ENCODE measurements at regions not wholly inside any gene's neighbourhood (a gene's known extent, or its start where the extent isn't known, plus 50 kb on each side); places are given as distances from the start of the nearest gene placed in this dataset.

- intact Hi-C loops (cut with micrococcal nuclease): no loop called here
- no peaks in the 10 kb centered on the region for H3K36me3 Mint-ChIP-seq (ENCODE audit: low read depth)
- H3K27ac Mint-ChIP-seq: no peak overlapping the region
- H3K9me3 Mint-ChIP-seq: no peaks in the 10 kb centered on the region
- peaks cover 10% of the 10 kb centered on the region for H3K27me3 Mint-ChIP-seq
- H3K4me3 Mint-ChIP-seq: no peak overlapping the region
- no peaks in the 10 kb centered on the region for H3K4me1 Mint-ChIP-seq (ENCODE audit: low read depth)
Observed at GRCh38 chr9:135295551-135296300, 183.9 kb upstream of the PPP1R26 start.

DNA sequence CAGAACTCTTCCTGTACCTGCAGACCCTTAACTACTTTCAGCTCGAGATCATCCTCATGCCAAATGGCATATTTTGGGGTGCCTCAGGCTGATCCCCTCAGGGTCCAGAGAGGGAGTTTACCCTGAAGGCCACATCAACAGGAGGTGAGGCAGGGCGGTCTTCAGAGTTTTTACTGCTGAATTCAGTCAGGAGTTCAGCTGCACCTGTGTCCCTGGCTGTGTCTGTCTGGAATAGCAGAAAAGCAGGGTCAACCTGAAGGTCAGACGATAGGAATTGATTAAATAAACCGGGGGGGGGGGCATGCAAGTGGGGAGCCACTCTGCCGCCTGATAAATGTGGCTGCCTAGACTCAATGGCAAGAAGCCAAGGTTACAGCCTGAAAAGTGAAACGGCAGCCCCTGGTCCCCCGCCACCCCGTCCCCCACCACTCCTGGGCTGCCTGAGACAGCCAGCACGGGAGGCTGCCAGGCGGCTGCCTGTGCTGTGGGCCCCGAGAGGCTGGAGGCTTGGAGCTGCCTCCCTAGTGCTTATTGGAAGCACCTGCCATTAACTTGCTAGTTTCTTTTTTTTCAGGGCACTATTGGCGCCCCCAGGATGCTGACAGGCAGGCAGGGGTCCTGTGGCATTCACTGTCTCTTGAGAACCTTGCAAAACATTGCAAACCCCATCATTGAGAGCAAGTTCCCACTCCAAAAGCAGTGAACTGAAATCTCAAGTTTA, 182.7 kb upstream of the PPP1R26 start:
- Mint-ChIP-seq H3K4me3 (no peak overlapping the region), H3K36me3 (ENCODE audit: low read depth) (no peaks in the 10 kb centered on the region), H3K4me1 (ENCODE audit: low read depth) (no peaks in the 10 kb centered on the region), H3K27me3 (peaks cover 3% of the 10 kb centered on the region), H3K27ac (no peak overlapping the region), H3K9me3 (no peaks in the 10 kb centered on the region)
- intact Hi-C loops (cut with micrococcal nuclease): no loop called here

DNA sequence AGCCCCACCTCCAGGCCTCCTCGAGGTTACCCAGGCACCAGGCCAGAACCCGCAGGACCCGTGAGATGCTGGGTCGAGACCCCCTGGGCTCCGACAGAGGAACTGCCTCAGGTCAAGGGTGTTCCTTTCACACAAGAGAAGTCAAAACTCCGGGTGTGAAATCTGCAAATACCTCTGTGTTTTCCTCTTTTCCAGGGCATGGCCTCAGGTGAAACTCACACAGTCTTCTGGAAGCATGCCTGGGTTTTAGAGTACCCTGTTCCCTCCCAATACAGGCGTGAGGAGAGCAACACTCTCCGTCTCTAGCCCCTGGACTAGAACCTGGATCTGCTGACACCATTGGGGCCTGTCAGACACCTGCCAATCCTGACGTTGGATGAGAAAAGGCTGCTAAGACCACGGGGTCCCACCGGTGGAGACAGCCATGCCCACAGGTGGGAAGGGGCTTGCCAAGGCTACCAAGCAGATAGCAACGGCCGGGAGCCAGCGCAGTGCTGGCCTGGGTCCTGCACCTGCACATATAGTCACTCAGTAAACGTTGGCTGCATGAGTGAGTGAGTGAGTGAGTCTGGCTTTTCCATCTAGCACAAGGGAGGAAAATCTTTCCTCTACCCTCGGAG, 182.0 kb upstream of the PPP1R26 start:
- Mint-ChIP-seq H3K27ac (no peak overlapping the region), H3K9me3 (no peaks in the 10 kb centered on the region), H3K36me3 (ENCODE audit: low read depth) (no peaks in the 10 kb centered on the region), H3K4me1 (ENCODE audit: low read depth) (no peaks in the 10 kb centered on the region), H3K4me3 (no peak overlapping the region), H3K27me3 (peaks cover 3% of the 10 kb centered on the region)
- intact Hi-C loops (cut with micrococcal nuclease): no loop called here

- Mint-ChIP-seq H3K27ac (no peak overlapping the region), H3K4me1 (ENCODE audit: low read depth) (no peaks in the 10 kb centered on the region), H3K4me3 (no peak overlapping the region), H3K27me3 (peaks cover 3% of the 10 kb centered on the region), H3K9me3 (peaks cover 7% of the 10 kb centered on the region), H3K36me3 (ENCODE audit: low read depth) (no peaks in the 10 kb centered on the region)
- intact Hi-C loops (cut with micrococcal nuclease): no loop called here
Observed at GRCh38 chr9:135299239-135299590, 180.4 kb upstream of the PPP1R26 start.

- intact Hi-C loops (cut with micrococcal nuclease): no loop called here
- Mint-ChIP-seq H3K4me1 (ENCODE audit: low read depth) (no peaks in the 10 kb centered on the region), H3K4me3 (no peak overlapping the region), H3K27me3 (peaks cover 3% of the 10 kb centered on the region), H3K9me3 (peaks cover 9% of the 10 kb centered on the region), H3K36me3 (ENCODE audit: low read depth) (no peaks in the 10 kb centered on the region), H3K27ac (no peak overlapping the region)
Observed at GRCh38 chr9:135299651-135300345, 179.8 kb upstream of the PPP1R26 start.

GRCh38 chr9:135300346-135301141, 179.0 kb upstream of the PPP1R26 start:
- Mint-ChIP-seq H3K9me3 (peaks cover 9% of the 10 kb centered on the region), H3K27me3 (peaks cover 3% of the 10 kb centered on the region), H3K4me1 (ENCODE audit: low read depth) (no peaks in the 10 kb centered on the region), H3K36me3 (ENCODE audit: low read depth) (no peaks in the 10 kb centered on the region), H3K4me3 (no peak overlapping the region), H3K27ac (no peak overlapping the region)
- intact Hi-C loops (cut with micrococcal nuclease): no loop called here

DNA sequence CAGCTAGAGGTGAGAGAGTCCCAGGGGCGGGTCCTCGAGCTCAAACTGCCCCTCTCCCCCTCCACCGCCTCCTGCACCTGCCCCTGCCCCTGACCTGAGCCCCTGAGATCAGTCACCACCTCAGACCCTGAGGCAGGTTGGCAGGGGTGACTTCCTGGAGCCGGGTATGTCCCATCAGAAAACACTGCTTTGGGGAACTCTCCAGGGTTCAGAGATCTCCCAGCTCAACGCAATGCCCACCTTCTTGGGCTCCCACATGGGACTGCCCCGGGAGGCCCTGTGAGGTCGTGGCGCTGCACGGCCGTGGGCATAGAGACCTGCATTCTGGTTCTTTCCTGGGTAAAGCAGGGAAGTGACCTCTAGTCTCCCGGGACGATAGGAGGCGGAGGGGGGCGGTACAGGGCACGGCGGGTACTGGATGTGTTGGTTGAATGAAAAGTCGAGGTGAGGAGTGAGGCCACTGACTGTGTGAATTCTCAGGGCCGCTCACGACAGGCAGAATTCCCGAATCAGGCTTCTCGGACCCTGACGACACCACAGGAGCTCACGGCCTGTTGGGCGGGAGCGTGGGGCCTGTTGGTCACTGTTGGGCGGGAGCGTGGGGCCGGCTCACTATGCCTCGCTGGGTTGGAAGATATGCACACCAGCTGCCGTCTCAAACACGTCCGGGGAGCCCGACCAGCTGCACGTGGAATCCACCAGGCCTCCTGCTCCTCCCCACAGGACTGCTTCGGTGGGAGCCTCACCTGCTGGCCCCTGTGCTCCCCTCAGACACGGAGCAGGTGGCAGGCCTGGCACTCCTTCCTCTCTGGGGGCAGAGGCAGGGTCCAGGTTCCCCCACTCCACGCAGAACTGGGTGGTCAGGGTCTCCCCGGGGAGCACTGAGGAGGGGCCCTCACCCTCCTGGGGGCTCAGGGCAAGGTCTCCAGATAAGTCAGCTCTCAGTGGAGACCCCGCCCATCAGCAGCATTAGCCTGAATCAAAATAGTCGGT, 178.0 kb upstream of the PPP1R26 start:
- intact Hi-C loops (cut with micrococcal nuclease): no loop called here
- Mint-ChIP-seq H3K4me3 (no peak overlapping the region), H3K36me3 (ENCODE audit: low read depth) (no peaks in the 10 kb centered on the region), H3K27ac (no peak overlapping the region), H3K9me3 (peaks cover 9% of the 10 kb centered on the region), H3K4me1 (ENCODE audit: low read depth) (no peaks in the 10 kb centered on the region), H3K27me3 (peaks cover 2% of the 10 kb centered on the region)

DNA sequence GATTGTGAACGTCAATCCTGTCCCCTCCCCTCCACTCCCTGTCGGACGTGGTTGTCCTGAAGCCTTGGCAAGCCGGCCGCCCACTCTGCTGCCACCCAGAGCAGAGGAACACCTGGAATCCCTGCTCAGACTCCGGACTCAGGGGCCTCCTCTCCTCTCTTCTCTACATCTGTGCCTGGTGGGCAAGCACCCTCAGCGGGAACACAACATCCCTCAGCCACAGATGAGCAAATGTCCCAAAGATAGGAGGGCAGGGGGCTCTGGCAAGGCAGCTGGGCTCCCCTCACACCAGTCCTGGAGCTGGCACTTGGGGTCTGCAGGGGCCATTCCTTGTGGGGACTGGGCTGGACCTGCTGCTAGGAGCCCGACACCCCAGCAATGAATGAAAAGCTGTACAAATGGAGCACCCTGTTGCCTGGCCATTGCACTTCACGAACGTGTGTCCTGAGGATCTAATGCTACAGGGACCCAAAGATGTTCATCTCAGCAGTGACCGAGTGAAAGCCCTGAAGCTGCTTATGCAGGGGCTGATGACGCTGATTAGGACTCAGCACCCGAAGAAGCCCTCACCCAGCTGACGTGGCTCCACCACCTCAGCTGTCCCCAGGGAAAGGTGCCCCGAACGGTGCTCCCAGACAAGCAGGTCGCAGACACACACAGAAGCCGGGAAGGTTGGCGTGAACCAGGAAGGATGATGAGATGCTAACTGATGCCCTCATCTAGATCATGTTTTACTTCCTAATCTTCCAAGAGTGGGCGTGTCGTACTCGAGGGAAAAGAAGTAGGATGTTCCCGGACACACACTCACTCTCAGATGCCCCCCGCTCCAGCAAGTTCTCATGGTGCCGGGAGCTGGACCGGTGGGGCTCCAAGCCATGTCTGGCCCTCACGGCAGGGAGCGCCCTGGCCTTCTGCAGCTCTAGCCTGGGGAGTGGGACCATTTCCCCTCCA, 177.0 kb upstream of the PPP1R26 start:
- intact Hi-C loops (cut with micrococcal nuclease): no loop called here
- Mint-ChIP-seq H3K4me3 (no peak overlapping the region), H3K4me1 (ENCODE audit: low read depth) (no peaks in the 10 kb centered on the region), H3K27me3 (peaks cover 4% of the 10 kb centered on the region), H3K36me3 (ENCODE audit: low read depth) (no peaks in the 10 kb centered on the region), H3K27ac (no peak overlapping the region), H3K9me3 (peaks cover 9% of the 10 kb centered on the region)

DNA sequence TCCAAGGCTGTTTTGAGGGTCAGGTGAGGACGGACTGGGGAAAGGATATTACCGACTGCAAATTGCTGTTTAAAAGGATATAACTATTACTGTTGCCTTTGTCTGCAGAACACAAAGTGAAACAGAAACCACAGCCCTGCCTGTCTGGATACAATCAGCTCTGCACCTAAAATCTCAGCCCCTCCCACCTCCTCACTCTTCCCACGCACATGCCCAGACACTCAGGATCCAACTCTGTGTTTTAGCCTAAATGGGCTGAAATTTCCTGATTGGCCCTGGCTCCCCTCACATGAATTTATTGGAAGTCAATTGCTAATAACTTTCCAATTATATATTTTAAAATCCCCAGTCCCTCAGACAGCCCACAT, 176.3 kb upstream of the PPP1R26 start:
- H3K4me3 Mint-ChIP-seq: no peak overlapping the region
- H3K36me3 Mint-ChIP-seq (ENCODE audit: low read depth): no peaks in the 10 kb centered on the region
- H3K27ac Mint-ChIP-seq: no peak overlapping the region
- no peaks in the 10 kb centered on the region for H3K4me1 Mint-ChIP-seq (ENCODE audit: low read depth)
- H3K27me3 Mint-ChIP-seq: peaks cover 4% of the 10 kb centered on the region
- peaks cover 9% of the 10 kb centered on the region for H3K9me3 Mint-ChIP-seq
- intact Hi-C loops (cut with micrococcal nuclease): no loop called here

GRCh38 chr9:135303865-135304499, 175.6 kb upstream of the PPP1R26 start:
- Mint-ChIP-seq H3K27me3 (peaks cover 4% of the 10 kb centered on the region), H3K36me3 (ENCODE audit: low read depth) (no peaks in the 10 kb centered on the region), H3K4me3 (no peak overlapping the region), H3K4me1 (ENCODE audit: low read depth) (no peaks in the 10 kb centered on the region), H3K27ac (no peak overlapping the region), H3K9me3 (peaks cover 9% of the 10 kb centered on the region)
- intact Hi-C loops (cut with micrococcal nuclease): no loop called here

GRCh38 chr9:135304886-135305285, 174.7 kb upstream of the PPP1R26 start:
- peaks cover 9% of the 10 kb centered on the region for H3K9me3 Mint-ChIP-seq
- no peak overlapping the region for H3K27ac Mint-ChIP-seq
- no peak overlapping the region for H3K4me3 Mint-ChIP-seq
- no peaks in the 10 kb centered on the region for H3K36me3 Mint-ChIP-seq (ENCODE audit: low read depth)
- H3K27me3 Mint-ChIP-seq: peaks cover 7% of the 10 kb centered on the region
- H3K4me1 Mint-ChIP-seq (ENCODE audit: low read depth): no peaks in the 10 kb centered on the region
- intact Hi-C loops (cut with micrococcal nuclease): no loop called here
